HG02571 (cell line): ENCODE measurements at regions not wholly inside any gene's neighbourhood (a gene's known extent, or its start where the extent isn't known, plus 50 kb on each side); places are given as distances from the start of the nearest gene placed in this dataset.

Source experiments
- ATAC-seq: cut with Tn5 transposase; IDR thresholded peaks from one replicate; pipeline ENCODE4 v1.9.1; 2021; ENCODE audit warnings: mild to moderate bottlenecking, moderate library complexity; ENCODE audit not compliant: unreplicated experiment

GRCh38 chr10:62453274-62453673 lies 79.1 kb downstream of the ZNF365 start:
- ATAC-seq: no peak

DNA sequence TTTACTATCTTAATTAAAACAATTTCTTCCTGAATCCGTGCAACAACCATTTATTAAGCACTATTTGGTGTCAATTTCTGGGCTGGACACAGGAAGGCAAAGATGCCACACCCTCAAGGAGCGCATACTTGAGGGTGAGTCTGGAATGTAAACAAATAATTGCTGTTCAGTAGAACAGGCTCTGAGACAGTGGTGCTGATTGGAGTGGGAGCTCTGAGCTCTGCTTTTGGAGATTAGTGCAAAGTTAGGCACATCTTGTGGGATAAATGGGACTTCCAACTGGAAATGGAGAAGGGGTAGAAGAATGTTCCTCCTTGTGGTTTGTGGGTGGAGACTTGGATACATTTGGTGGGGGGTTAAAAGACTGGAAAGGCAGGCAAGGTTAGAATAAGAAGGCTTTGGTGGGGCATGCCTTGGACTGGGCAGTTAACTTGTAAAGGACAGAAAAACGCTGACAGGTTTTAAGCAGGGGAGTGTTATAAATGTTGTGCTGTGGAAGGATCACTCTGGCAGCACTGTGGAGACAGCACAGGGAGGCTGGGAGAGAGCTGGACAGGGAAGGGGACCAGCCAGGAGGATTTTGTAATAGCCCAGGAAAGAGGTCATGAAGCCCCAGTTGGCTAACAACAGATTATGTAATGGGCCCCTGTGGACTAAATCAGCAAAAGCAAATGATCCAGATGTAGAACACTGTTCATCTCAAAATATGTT lies 80.7 kb downstream of the ZNF365 start:
- no peak for ATAC-seq

GRCh38 chr10:62456611-62457101 lies 82.5 kb downstream of the ZNF365 start:
- peak; percentile 98 for ATAC-seq

DNA sequence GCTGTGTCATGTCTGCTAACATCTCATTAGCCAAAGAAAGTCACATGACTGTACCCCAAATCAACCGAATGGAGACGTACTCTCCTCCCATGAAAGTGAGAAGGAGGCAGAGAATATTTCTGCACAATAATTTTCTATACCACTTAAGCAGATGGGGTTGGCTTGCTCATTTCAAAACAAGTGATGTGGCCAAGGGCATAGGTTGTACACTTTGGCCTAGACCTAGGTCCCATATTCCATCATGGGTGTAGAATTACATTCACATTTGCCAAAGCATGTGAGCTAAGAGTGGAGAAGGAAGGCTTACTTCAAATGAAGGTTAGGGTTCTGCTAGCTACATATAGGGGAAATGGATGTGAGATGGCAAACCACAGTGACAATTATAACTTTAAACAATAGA lies 83.0 kb downstream of the ZNF365 start:
- no peak for ATAC-seq

DNA sequence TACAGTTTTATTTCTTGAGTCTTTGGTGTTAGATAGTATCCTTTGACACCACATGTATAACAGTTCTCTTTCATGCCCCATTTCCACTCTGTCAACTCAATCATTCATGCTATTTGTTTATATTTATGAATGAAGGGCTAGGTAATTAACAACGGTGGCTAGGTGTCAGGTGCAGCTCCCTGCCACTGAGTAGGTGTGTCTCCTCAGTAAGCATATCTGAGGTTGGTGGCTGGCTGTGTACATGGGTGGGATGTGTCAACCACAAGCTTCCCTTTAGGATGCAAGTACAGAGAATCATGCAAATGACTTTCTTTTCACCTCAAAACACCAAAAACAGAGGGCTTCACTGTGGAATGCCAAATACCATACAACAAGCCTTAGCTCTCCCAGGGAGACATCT lies 83.4 kb downstream of the ZNF365 start:
- ATAC-seq: no peak

GRCh38 chr10:62459072-62459471 lies 84.9 kb downstream of the ZNF365 start:
- ATAC-seq: no peak

- ATAC-seq: no peak
Measured at GRCh38 chr10:62459500-62459899, 85.3 kb downstream of the ZNF365 start.

GRCh38 chr10:62460393-62460792 lies 86.2 kb downstream of the ZNF365 start:
- peak; percentile 30 for ATAC-seq

DNA sequence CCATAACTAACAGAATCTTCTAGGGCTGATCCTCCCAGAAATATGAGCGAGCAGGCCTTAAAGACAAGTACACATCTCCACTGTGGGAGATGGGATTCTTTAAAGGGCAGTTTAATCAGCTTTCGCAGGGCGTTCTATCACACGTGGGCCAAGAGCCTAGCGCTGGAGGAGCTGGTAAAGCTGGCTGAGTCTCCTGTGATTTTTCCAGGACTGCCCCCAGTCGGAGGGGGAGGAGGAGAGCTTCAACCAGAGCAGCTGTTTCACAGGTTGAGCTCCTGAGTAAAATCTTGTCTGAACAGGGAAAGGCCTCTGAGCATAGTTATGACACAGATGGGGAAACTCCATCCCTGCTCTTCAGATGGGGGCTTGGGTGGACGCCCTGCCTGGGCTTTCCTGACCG lies 87.0 kb downstream of the ZNF365 start:
- no peak for ATAC-seq

GRCh38 chr10:62462461-62462860 lies 88.3 kb downstream of the ZNF365 start:
- no peak for ATAC-seq

DNA sequence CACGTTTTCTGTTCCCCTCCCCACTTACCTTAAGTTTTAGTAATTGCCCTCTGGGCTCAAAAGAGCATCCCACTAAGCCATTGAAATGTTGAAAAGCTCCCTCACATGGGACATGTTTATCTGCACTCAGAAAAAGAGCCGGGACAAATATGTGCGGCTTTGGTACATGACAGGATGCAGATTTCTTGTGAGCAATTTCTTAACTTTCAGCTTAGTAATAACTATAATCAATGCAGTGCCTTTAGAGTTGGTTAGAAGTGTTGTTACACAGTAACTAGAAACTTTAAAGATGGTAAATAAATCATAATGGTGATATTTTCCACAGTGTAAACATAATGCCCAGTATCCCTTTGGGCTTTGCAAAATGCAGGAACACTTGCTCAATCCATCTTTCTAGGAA lies 89.2 kb downstream of the ZNF365 start:
- ATAC-seq: no peak

DNA sequence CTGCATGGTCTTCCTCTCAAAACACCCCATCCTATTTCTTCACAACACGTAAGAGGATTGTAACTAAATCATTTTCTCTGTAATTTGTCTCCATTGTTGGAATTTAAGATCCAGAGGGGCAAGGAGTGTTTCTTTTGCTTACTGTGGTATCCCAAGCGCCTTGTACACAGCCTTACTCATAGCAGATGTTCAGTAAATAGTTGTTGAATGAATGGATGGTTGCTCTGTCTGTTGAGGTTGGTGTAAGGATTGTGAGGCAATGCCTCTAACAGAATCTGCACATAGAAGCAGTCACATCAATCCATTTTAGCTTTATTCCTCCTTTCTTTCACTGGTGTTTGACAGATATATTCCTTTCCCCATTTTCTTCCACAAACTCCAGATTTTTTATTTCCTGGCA lies 90.1 kb downstream of the ZNF365 start:
- ATAC-seq: no peak

- no peak for ATAC-seq
Measured at GRCh38 chr10:62466590-62466989, 92.4 kb downstream of the ZNF365 start.

GRCh38 chr10:62467527-62467926 lies 93.4 kb downstream of the ZNF365 start:
- no peak for ATAC-seq

DNA sequence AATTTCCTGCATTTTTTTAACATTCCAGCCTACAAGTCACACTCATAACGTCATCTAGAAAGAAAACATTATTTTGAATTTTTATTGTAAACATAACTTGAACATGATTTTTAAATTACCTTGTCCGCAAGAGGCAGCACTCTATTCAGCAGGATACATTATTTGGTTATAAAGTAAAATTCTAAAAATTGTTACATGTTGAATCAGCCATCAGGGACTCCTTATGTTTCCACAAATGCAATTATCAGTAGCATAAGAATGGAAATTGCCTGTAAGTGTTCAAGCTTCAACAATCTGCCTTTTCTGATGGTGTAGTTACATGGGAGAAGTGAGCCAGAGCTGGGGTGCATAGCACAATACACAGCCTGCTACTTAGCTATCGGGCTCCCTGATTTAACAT lies 97.5 kb downstream of the ZNF365 start:
- no peak for ATAC-seq

DNA sequence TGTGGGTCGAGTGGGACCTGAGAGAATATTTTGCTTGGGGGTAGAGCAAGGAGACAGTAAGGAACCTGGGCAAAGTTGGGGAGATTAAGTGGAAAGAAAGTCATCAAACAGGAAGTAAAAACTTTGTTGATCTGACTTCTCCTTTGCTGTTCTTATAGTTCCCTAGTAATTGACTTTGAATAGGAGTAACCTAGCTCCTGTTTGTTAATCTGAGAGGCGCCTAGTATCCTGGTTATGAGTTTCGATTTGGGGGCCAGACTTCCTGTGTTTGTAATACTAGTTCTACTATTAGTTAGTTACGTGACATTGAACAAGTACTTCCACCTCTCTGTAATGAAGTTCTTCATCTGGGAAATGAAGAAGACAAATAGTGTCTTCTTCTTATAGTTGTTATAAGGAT lies 99.1 kb downstream of the ZNF365 start:
- no peak for ATAC-seq

- ATAC-seq: no peak
Measured at GRCh38 chr10:62475551-62475950, 101.4 kb downstream of the ZNF365 start.

DNA sequence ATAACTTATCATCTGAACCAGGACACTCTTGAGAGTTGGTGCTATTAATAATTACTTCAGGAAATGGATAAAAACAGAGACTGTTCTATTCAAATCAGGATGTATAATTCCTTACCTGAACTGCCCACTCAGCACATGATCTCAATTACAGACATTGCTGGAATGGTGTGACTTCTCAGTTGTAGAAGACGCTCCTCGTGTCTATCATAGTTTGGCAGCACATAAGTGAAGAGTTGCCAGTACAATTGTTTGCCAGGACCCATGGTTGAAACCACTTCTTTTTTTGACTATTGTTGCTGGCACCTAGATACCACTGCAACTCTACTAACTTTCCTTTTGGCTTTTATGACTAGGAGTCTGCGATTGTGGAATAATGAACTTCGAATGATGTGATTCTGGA lies 105.4 kb downstream of the ZNF365 start:
- no peak for ATAC-seq

- ATAC-seq: no peak
Measured at GRCh38 chr10:62480196-62480595, 106.0 kb downstream of the ZNF365 start.

GRCh38 chr10:62482581-62482980 lies 108.4 kb downstream of the ZNF365 start:
- ATAC-seq: no peak

- ATAC-seq: no peak
Measured at GRCh38 chr10:62491597-62491996, 117.4 kb downstream of the ZNF365 start.

GRCh38 chr10:62492012-62492869 lies 118.1 kb downstream of the ZNF365 start:
- no peak for ATAC-seq
